IMR-90 (cell line): ENCODE measurements at regions not wholly inside any gene's neighbourhood (a gene's known extent, or its start where the extent isn't known, plus 50 kb on each side); places are given as distances from the start of the nearest gene placed in this dataset.
A peak's percentile ranks its signal among the peaks of the same experiment; 100 is the strongest.

Source experiments
- ATAC-seq: fragments of 200-7000 bp; cut with Tn5 transposase; 2 replicates; pipeline ENCODE4 v1.9.1; 2020; ENCODE audit warnings: low read depth, mild to moderate bottlenecking, moderate library complexity
- BruUV-seq: library from RNA; stranded (reverse); fragments of 400-500 nt; replicated peaks from 2 replicates; lab custom pipeline; 2021; lab: Mats Ljungman, UMichigan
- CTCF ChIA-PET: fragments of 300-600 bp; formaldehyde crosslinking; extraction: SDS; loops from one replicate; lab custom pipeline; 2021; ENCODE audit warnings: antibody characterized with exemption; lab: Yijun Ruan, JAX
- POLR2A ChIA-PET: fragments of 300-600 bp; sonication (Branson Sonifier 250); formaldehyde crosslinking; loops from one replicate; lab custom pipeline; 2022; ENCODE audit warnings: antibody characterized with exemption; ENCODE audit not compliant: unreplicated experiment; lab: Charles Lee
- DNase-seq: peaks from one replicate; pipeline ENCODE4 v3.0.0; 2013
- H2AFZ ChIP-seq: replicated peaks from 2 replicates; pipeline ENCODE3; 2013; ENCODE audit warnings: low read length, mild to moderate bottlenecking; ENCODE audit not compliant: poor library complexity
- H2AK5ac ChIP-seq: 2 replicates; pipeline ENCODE4 v1.6.1; 2013; ENCODE audit warnings: low read depth, low read length, inconsistent platforms
- H2AK9ac ChIP-seq: replicated peaks from 2 replicates; pipeline ENCODE3; 2013; ENCODE audit warnings: mild to moderate bottlenecking, low read depth, low read length, moderate library complexity; ENCODE audit not compliant: poor library complexity
- H2BK120ac ChIP-seq: 2 replicates; pipeline ENCODE4 v1.6.1; 2013; ENCODE audit warnings: low read depth, low read length, inconsistent platforms
- H2BK15ac ChIP-seq: 3 replicates; pipeline ENCODE4 v1.6.1; 2013; ENCODE audit warnings: low read depth, low read length, inconsistent platforms
- H2BK20ac ChIP-seq: 2 replicates; pipeline ENCODE4 v1.6.1; 2013; ENCODE audit warnings: low read depth, mild to moderate bottlenecking, inconsistent platforms, low read length, moderate library complexity
- H2BK5ac ChIP-seq: 2 replicates; pipeline ENCODE4 v1.6.1; 2013; ENCODE audit warnings: mild to moderate bottlenecking, low read depth, low read length, inconsistent platforms; ENCODE audit not compliant: poor library complexity, severe bottlenecking
- H3K14ac ChIP-seq: replicated peaks from 2 replicates; pipeline ENCODE4 v1.6.1; 2013; ENCODE audit warnings: low read depth, low read length, inconsistent platforms
- H3K18ac ChIP-seq: 2 replicates; pipeline ENCODE4 v1.6.1; 2013; ENCODE audit warnings: low read depth, low read length, control low read depth
- H3K23ac ChIP-seq: 2 replicates; pipeline ENCODE4 v1.6.1; 2013; ENCODE audit warnings: low read depth, low read length, inconsistent platforms
- H3K27ac ChIP-seq: 2 replicates; pipeline ENCODE4 v1.5.1; 2013; ENCODE audit warnings: mild to moderate bottlenecking, control low read depth, low read length; ENCODE audit not compliant: insufficient read depth
- H3K27me3 ChIP-seq: 2 replicates; pipeline ENCODE4 v1.6.1; 2013; ENCODE audit warnings: low read length; ENCODE audit not compliant: control insufficient read depth, insufficient read depth
- H3K36me3 ChIP-seq: 2 replicates; pipeline ENCODE4 v1.6.1; 2013; ENCODE audit warnings: low read length, mixed read lengths; ENCODE audit not compliant: control insufficient read depth, insufficient read depth
- H3K4ac ChIP-seq: 2 replicates; pipeline ENCODE4 v1.6.1; 2013; ENCODE audit warnings: low read depth, low read length, inconsistent platforms
- H3K4me1 ChIP-seq: 2 replicates; pipeline ENCODE4 v1.6.1; 2013; ENCODE audit warnings: low read length, mixed read lengths; ENCODE audit not compliant: control insufficient read depth, insufficient read depth
- H3K4me2 ChIP-seq: 2 replicates; pipeline ENCODE4 v1.6.1; 2013; ENCODE audit warnings: low read depth, mild to moderate bottlenecking, control low read depth, low read length, moderate library complexity
- H3K4me3 ChIP-seq: 2 replicates; pipeline ENCODE4 v1.5.1; 2013; ENCODE audit warnings: low read depth, mild to moderate bottlenecking, control low read depth, low read length, moderate library complexity; ENCODE audit not compliant: insufficient read depth
- H3K56ac ChIP-seq: 2 replicates; pipeline ENCODE4 v1.6.1; 2013; ENCODE audit warnings: low read length, inconsistent platforms; ENCODE audit not compliant: insufficient read depth; ENCODE audit errors: extremely low read depth
- H3K79me1 ChIP-seq, 2 experiments: 2 replicates each; pipeline ENCODE4 v1.6.1; 2013; ENCODE audit warnings: low read length in 2 of 2, inconsistent platforms in 1 of 2, low read depth in 1 of 2
- H3K9ac ChIP-seq: 2 replicates; pipeline ENCODE4 v1.6.1; 2013; ENCODE audit warnings: low read depth, low read length, control low read depth
- H3K9me1 ChIP-seq: 2 replicates; pipeline ENCODE4 v1.6.1; 2013; ENCODE audit warnings: low read length, inconsistent platforms; ENCODE audit not compliant: insufficient read depth
- H3K9me3 ChIP-seq: 2 replicates; pipeline ENCODE4 v1.6.1; 2013; ENCODE audit warnings: low read length; ENCODE audit not compliant: control insufficient read depth, insufficient read depth
- H4K20me1 ChIP-seq: 2 replicates; pipeline ENCODE4 v1.6.1; 2013; ENCODE audit warnings: low read length, inconsistent platforms; ENCODE audit not compliant: insufficient read depth
- H4K5ac ChIP-seq: 2 replicates; pipeline ENCODE4 v1.6.1; 2013; ENCODE audit warnings: mild to moderate bottlenecking, low read depth, low read length, control low read depth
- H4K8ac ChIP-seq, 2 experiments: 2 replicates each; pipeline ENCODE4 v1.6.1; 2013; ENCODE audit warnings: low read depth in 2 of 2, low read length in 2 of 2, control low read depth in 1 of 2, inconsistent platforms in 1 of 2
- H4K91ac ChIP-seq: 2 replicates; pipeline ENCODE4 v1.6.1; 2013; ENCODE audit warnings: low read depth, low read length, inconsistent platforms; ENCODE audit not compliant: insufficient read depth
- BHLHE40 ChIP-seq: fragments of 150-350 bp; IDR thresholded peaks from 2 replicates; pipeline ENCODE4 v1.6.1; 2016; ENCODE audit warnings: mild to moderate bottlenecking, low read depth, low read length
- CEBPB ChIP-seq: IDR thresholded peaks from 2 replicates; pipeline ENCODE4 v1.6.1; 2012; ENCODE audit warnings: low read depth, low read length, improper control_type of control experiment
- CHD1 ChIP-seq: IDR thresholded peaks from 2 replicates; pipeline ENCODE4 v1.6.1; 2012; ENCODE audit warnings: low read depth, low read length, improper control_type of control experiment
- FOS ChIP-seq: fragments of 150-350 bp; IDR thresholded peaks from 2 replicates; pipeline ENCODE4 v1.6.1; 2016; ENCODE audit warnings: low read depth, low read length
- MAFK ChIP-seq: IDR thresholded peaks from 2 replicates; pipeline ENCODE4 v1.6.1; 2012; ENCODE audit warnings: low read depth, low read length, improper control_type of control experiment
- MAZ ChIP-seq: IDR thresholded peaks from 2 replicates; pipeline ENCODE4 v1.6.1; 2012; ENCODE audit warnings: low read depth, mild to moderate bottlenecking, low read length, improper control_type of control experiment, moderate library complexity, borderline replicate concordance
- MXI1 ChIP-seq: IDR thresholded peaks from 2 replicates; pipeline ENCODE4 v1.6.1; 2012; ENCODE audit warnings: low read depth, mild to moderate bottlenecking, low read length, moderate library complexity, borderline replicate concordance
- NFE2L2 ChIP-seq: fragments of 150-350 bp; IDR thresholded peaks from 2 replicates; pipeline ENCODE4 v1.6.1; 2016; ENCODE audit warnings: low read depth, mild to moderate bottlenecking, low read length
- POLR2A ChIP-seq: IDR thresholded peaks from 2 replicates; pipeline ENCODE4 v1.6.1; 2012; ENCODE audit warnings: mild to moderate bottlenecking, low read depth, low read length
- RAD21 ChIP-seq: IDR thresholded peaks from 2 replicates; pipeline ENCODE4 v1.6.1; 2012; ENCODE audit warnings: low read length, improper control_type of control experiment
- RCOR1 ChIP-seq: IDR thresholded peaks from 2 replicates; pipeline ENCODE4 v1.6.1; 2012; ENCODE audit warnings: mild to moderate bottlenecking, low read length, improper control_type of control experiment; ENCODE audit not compliant: insufficient replicate concordance
- RFX5 ChIP-seq: IDR thresholded peaks from 2 replicates; pipeline ENCODE4 v1.8.0; 2012; ENCODE audit warnings: low read depth, mild to moderate bottlenecking, low read length, moderate library complexity
- SMC3 ChIP-seq: fragments of 150-350 bp; IDR thresholded peaks from 2 replicates; pipeline ENCODE4 v1.6.1; 2016; ENCODE audit warnings: low read depth, mild to moderate bottlenecking, antibody characterized with exemption, low read length, moderate library complexity
- WGBS, 2 experiments: methylation state at CpG; one replicate each; pipeline versions ENCODE4 v1.1.5 to v1.1.7; 2013; ENCODE audit warnings: missing lambda C conversion rate in 2 of 2; ENCODE audit not compliant: insufficient read length in 1 of 2; ENCODE audit errors: extremely low coverage in 2 of 2; 5-methylcytosine and 5-hydroxymethylcytosine counted together
- dilution Hi-C: fragments of 300-500 bp; cut with HindIII; formaldehyde crosslinking; loops from one replicate; pipeline ENCODE4 v1.14.3; 2018; ENCODE audit warnings: low sequenced_read_pairs; ENCODE audit not compliant: unreplicated experiment
- in situ Hi-C: fragments of 300-500 bp; cut with MboI; formaldehyde crosslinking; loops from 3 replicates; pipeline ENCODE4 v1.14.3; 2019; ENCODE audit warnings: low sequenced_read_pairs, inconsistent platforms, mixed read lengths
- intact Hi-C: fragments of 100-400 bp; cut with micrococcal nuclease; formaldehyde crosslinking; loops from 2 replicates; pipeline ENCODE4 v1.10.0; 2022
- TF ChIP-seq, protein P1 (sequence below): fragments of 150-350 bp; IDR thresholded peaks from 2 replicates; pipeline ENCODE4 v1.6.1; 2017; ENCODE audit warnings: mild to moderate bottlenecking, antibody characterized with exemption, low read length, low read depth
- TF ChIP-seq, protein P2 (sequence below): fragments of 150-350 bp; IDR thresholded peaks from 2 replicates; pipeline ENCODE4 v1.6.1; 2016; ENCODE audit warnings: low read depth, mild to moderate bottlenecking, low read length, moderate library complexity, borderline replicate concordance
- TF ChIP-seq, protein P3 (sequence below): conservative IDR thresholded peaks from 2 replicates; pipeline ENCODE4 v1.5.1; 2012; ENCODE audit warnings: mild to moderate bottlenecking, low read depth, low read length, improper control_type of control experiment

DNA sequence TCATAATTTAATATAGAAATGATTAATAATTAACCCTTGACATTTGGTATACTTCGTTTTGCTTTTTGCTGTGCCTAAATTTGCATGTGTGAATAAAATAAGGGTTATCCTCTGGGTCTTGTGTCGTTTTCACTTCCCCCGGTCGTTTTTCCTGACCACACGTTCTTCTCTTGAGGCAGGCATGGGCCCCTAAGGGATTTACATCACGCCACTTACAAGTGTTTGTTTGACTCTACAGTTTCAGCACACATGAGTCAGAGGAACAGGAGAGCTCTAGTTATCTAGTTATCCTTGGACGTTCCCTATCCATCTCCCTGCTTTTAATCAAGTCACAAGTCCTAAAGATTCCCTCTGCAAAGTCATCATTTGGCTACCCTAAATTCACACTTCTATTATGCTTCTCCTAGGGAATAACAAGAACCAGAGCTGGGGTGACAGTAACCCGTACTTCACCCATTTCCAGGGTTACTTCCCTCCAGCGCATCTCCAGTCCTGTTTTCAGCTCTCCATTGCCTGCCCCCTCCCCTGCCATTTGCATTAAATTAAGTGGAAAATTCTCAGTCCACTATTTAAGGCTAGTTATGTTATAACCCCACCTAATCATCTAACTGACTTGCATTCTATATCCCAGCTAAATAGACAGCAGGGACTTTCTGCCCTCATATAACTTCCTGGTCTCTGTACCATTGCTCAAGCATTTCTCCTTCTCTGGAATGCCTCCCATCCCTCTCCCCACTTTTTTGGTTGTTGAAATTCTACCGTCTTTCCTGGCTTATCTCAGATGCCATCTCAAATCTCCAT, 206.9 kb downstream of the PTEN start:
- intact Hi-C loops (no loop called here), dilution Hi-C loops (no loop called here), in situ Hi-C loops (no loop called here)
- TF ChIP-seq, protein P1, sequence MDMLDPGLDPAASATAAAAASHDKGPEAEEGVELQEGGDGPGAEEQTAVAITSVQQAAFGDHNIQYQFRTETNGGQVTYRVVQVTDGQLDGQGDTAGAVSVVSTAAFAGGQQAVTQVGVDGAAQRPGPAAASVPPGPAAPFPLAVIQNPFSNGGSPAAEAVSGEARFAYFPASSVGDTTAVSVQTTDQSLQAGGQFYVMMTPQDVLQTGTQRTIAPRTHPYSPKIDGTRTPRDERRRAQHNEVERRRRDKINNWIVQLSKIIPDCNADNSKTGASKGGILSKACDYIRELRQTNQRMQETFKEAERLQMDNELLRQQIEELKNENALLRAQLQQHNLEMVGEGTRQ = no peak
- TF ChIP-seq BHLHE40 (no peak), RFX5 (no peak), MAFK (no peak), CEBPB (no peak), MXI1 (no peak), RAD21 (no peak), POLR2A (no peak), SMC3 (no peak), CHD1 (no peak), FOS (no peak), MAZ (no peak), RCOR1 (no peak), NFE2L2 (no peak)
- TF ChIP-seq, protein P2, sequence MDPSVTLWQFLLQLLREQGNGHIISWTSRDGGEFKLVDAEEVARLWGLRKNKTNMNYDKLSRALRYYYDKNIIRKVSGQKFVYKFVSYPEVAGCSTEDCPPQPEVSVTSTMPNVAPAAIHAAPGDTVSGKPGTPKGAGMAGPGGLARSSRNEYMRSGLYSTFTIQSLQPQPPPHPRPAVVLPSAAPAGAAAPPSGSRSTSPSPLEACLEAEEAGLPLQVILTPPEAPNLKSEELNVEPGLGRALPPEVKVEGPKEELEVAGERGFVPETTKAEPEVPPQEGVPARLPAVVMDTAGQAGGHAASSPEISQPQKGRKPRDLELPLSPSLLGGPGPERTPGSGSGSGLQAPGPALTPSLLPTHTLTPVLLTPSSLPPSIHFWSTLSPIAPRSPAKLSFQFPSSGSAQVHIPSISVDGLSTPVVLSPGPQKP = no peak
- TF ChIP-seq, protein P3, sequence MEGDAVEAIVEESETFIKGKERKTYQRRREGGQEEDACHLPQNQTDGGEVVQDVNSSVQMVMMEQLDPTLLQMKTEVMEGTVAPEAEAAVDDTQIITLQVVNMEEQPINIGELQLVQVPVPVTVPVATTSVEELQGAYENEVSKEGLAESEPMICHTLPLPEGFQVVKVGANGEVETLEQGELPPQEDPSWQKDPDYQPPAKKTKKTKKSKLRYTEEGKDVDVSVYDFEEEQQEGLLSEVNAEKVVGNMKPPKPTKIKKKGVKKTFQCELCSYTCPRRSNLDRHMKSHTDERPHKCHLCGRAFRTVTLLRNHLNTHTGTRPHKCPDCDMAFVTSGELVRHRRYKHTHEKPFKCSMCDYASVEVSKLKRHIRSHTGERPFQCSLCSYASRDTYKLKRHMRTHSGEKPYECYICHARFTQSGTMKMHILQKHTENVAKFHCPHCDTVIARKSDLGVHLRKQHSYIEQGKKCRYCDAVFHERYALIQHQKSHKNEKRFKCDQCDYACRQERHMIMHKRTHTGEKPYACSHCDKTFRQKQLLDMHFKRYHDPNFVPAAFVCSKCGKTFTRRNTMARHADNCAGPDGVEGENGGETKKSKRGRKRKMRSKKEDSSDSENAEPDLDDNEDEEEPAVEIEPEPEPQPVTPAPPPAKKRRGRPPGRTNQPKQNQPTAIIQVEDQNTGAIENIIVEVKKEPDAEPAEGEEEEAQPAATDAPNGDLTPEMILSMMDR = no peak
- Histone ChIP-seq H2BK20ac (no peak overlapping the region), H3K4me2 (no peak overlapping the region), H4K5ac (no peak overlapping the region), H3K9ac (no peak overlapping the region), H3K14ac (no peak overlapping the region), H3K79me1 (no peaks in the 10 kb centered on the region), H3K27me3 (no peaks in the 10 kb centered on the region), H3K36me3 (no peaks in the 10 kb centered on the region), H2BK5ac (no peak overlapping the region), H2AFZ (no peak overlapping the region), H3K4me1 (peaks cover 1% of the 10 kb centered on the region; the same call in 1 of the 2 replicates), H3K4ac (no peak overlapping the region), H3K18ac (no peak overlapping the region), H2BK15ac (no peak overlapping the region), H4K20me1 (no peaks in the 10 kb centered on the region), H3K9me3 (no peaks in the 10 kb centered on the region), H3K56ac (no peak overlapping the region), H3K23ac (no peak overlapping the region), H4K91ac (no peak overlapping the region), H3K4me3 (no peak overlapping the region), H2BK120ac (no peak overlapping the region), H4K8ac (no peak overlapping the region), H2AK9ac (no peak overlapping the region), H3K27ac (no peak overlapping the region), H2AK5ac (no peak overlapping the region), H3K9me1 (peaks cover 1% of the 10 kb centered on the region; the same call in 1 of the 2 replicates)
- ATAC-seq = peak; percentile 83
- peak; percentile 67 for DNase-seq
- BruUV-seq = no TSS peak
- POLR2A ChIA-PET = no interaction called here
- CTCF ChIA-PET = no interaction called here
- WGBS, 2 experiments = 80% methylated on average over 2 of the region's 10 CpGs; no CpG with 5 or more reads in 1 of the 2 experiments
